Activated naive CD8-positive, alpha-beta T cell treated with anti-CD3 and anti-CD28 coated beads for 36 hours (primary cell): ENCODE measurements at regions not wholly inside any gene's neighbourhood (a gene's known extent, or its start where the extent isn't known, plus 50 kb on each side); places are given as distances from the start of the nearest gene placed in this dataset.
"Not testable (repeated sequence)": the region's sequence is repeated elsewhere in the genome, so short reads cannot be mapped to it uniquely, and the experiment has no call there.

Source experiments
- DNase-seq: peaks from one replicate; pipeline ENCODE4 v3.0.0; 2021
- H3K27ac Mint-ChIP-seq: one replicate; pipeline ENCODE4 v1.8.0; 2022; ENCODE audit warnings: mild to moderate bottlenecking, moderate library complexity, mixed read lengths
- H3K27me3 Mint-ChIP-seq: one replicate; pipeline ENCODE4 v1.8.0; 2022; ENCODE audit warnings: mild to moderate bottlenecking, mixed read lengths
- H3K36me3 Mint-ChIP-seq: one replicate; pipeline ENCODE4 v1.8.0; 2021; ENCODE audit warnings: mild to moderate bottlenecking, mixed read lengths
- H3K4me1 Mint-ChIP-seq: one replicate; pipeline ENCODE4 v1.8.0; 2021; ENCODE audit warnings: mixed read lengths
- H3K4me3 Mint-ChIP-seq: one replicate; pipeline ENCODE4 v1.8.0; 2022; ENCODE audit warnings: mild to moderate bottlenecking, moderate library complexity, mixed read lengths
- H3K9me3 Mint-ChIP-seq: one replicate; pipeline ENCODE4 v1.8.0; 2022; ENCODE audit warnings: mixed read lengths

DNA sequence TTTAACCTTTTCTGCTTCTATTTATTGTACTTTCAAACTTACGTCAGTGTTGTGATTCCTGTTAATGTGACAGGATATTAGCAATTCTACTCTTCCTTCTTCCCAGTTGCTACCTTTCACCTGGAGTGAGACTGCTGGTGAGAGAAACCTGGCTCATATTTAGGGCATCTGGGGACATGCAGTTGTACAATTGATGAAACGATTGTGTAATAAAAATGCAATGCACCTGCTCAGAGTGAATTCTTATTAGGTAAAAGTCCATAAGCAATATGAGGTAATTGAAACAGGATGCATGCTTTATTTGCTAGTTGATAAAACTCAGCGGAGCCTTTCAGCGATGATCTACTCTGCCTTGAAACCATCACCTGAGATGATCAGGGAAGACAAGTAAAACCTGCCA lies 116.1 kb upstream of the FBXO33 start:
- Mint-ChIP-seq H3K9me3 (peaks cover 19% of the 10 kb centered on the region), H3K36me3 (no peaks in the 10 kb centered on the region), H3K4me3 (no peak overlapping the region), H3K27me3 (no peaks in the 10 kb centered on the region), H3K27ac (no peak overlapping the region), H3K4me1 (no peaks in the 10 kb centered on the region)
- DNase-seq, result no peak

- Mint-ChIP-seq H3K9me3 (peaks cover 19% of the 10 kb centered on the region), H3K27me3 (no peaks in the 10 kb centered on the region), H3K36me3 (no peaks in the 10 kb centered on the region), H3K4me3 (no peak overlapping the region), H3K4me1 (no peaks in the 10 kb centered on the region), H3K27ac (no peak overlapping the region)
- DNase-seq, result no peak
These were observed 115.6 kb upstream of the FBXO33 start for GRCh38 chr14:39547845-39548244.

DNA sequence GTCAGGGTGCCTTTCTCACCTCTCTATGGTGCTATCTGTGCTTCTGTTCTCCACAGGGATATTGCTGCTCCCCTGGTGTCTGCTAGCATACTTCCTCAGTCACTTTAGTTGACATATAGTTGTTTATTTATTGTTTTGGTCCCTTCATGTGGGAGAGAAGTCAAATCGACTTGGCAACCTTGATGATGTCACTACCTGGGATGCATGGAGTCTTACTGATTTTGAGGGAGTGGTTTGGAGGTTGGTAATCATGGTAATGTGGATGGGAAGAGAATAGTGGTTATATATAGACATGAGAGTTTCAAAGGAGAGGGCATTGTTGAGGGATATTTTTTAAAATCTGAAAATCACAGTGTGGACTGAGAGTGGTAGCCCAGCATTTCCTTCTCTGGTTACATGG lies 73.6 kb upstream of the FBXO33 start:
- DNase-seq, result no peak
- Mint-ChIP-seq H3K27me3 (peaks cover 4% of the 10 kb centered on the region), H3K4me1 (no peaks in the 10 kb centered on the region), H3K36me3 (peaks cover 9% of the 10 kb centered on the region), H3K4me3 (no peak overlapping the region), H3K9me3 (peaks cover 18% of the 10 kb centered on the region), H3K27ac (no peak overlapping the region)

DNA sequence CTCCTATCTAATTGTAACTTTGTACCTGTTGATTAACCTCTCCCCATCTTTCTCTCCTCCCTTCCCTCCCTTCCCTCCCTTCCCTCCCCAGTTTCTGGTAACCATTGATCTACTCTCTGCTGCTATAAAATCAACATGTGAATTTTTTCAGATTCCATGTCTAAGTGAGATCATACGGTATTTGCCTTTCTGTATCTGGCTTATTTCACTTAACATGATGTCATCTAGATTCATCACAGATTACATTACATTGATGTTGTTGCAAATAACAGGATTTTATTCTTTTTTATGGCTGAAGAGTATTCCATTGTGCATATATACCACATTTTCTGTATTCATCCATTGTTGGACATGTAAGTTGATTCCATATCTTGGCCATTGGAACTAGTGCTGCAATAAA lies 68.0 kb upstream of the FBXO33 start:
- DNase-seq, result no peak
- peaks cover 4% of the 10 kb centered on the region for H3K27me3 Mint-ChIP-seq
- peaks cover 9% of the 10 kb centered on the region for H3K36me3 Mint-ChIP-seq
- no peak overlapping the region for H3K27ac Mint-ChIP-seq
- no peaks in the 10 kb centered on the region for H3K4me1 Mint-ChIP-seq
- H3K9me3 Mint-ChIP-seq, result peaks cover 10% of the 10 kb centered on the region
- no peak overlapping the region for H3K4me3 Mint-ChIP-seq

- Mint-ChIP-seq H3K36me3 (peaks cover 10% of the 10 kb centered on the region), H3K27ac (no peak overlapping the region), H3K4me1 (no peaks in the 10 kb centered on the region), H3K27me3 (peaks cover under 1% of the 10 kb centered on the region), H3K4me3 (no peak overlapping the region), H3K9me3 (peaks cover 10% of the 10 kb centered on the region)
- no peak for DNase-seq
These were observed 67.3 kb upstream of the FBXO33 start for GRCh38 chr14:39499514-39499913.

DNA sequence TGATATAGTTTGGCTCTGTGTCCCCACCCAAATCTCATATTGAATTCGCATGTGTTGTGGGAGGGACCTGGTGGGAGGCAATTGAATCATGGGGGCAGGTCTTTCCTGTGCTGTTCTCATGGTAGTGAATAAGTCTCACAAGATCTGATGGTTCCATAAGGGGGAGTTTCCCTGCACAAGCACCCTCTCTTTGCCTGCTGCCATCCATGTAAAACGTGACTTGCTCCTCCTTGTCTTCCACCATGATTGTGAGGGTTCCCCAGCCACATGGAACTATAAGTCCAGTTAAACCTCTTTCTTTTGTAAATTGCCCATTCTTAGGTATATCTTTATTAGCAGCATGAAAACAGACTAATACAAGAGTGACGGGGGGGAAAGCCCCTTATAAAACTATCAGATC lies 65.4 kb upstream of the FBXO33 start:
- H3K4me3 Mint-ChIP-seq, H3K9me3 Mint-ChIP-seq, H3K27ac Mint-ChIP-seq, H3K27me3 Mint-ChIP-seq, H3K4me1 Mint-ChIP-seq, DNase-seq: not testable (repeated sequence)
- H3K36me3 Mint-ChIP-seq, result peaks cover 10% of the 10 kb centered on the region

GRCh38 chr14:39492267-39492666 lies 60.0 kb upstream of the FBXO33 start:
- Mint-ChIP-seq H3K4me1 (peaks cover 5% of the 10 kb centered on the region), H3K4me3 (no peak overlapping the region), H3K9me3 (peaks cover 5% of the 10 kb centered on the region), H3K27ac (no peak overlapping the region), H3K27me3 (no peaks in the 10 kb centered on the region), H3K36me3 (peaks cover 8% of the 10 kb centered on the region)
- DNase-seq, result no peak

DNA sequence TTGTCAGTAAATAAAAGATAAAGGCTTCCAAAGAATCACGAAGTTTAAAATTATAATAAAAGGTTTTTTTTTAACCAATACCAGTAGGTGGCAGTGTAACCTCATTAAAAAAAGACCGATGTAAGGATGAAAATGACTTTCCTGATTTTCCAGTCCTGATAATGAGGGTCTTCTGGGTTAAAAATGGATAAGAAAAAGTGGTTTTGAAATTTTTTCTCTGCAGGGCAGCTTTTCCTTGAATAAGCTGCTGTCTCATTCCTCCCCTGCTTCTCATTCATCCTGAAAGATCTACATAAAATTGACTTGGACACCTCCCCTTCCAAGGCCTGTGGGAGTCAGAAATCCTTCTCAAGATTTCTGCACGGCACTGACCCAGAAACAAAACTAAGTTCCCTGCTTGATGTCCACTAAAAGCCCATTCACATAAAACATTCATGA lies 58.9 kb upstream of the FBXO33 start:
- peaks cover 6% of the 10 kb centered on the region for H3K36me3 Mint-ChIP-seq
- no peak overlapping the region for H3K4me3 Mint-ChIP-seq
- no peak for DNase-seq
- peaks cover 5% of the 10 kb centered on the region for H3K4me1 Mint-ChIP-seq
- H3K9me3 Mint-ChIP-seq, result peaks cover 2% of the 10 kb centered on the region
- H3K27me3 Mint-ChIP-seq, result no peaks in the 10 kb centered on the region
- no peak overlapping the region for H3K27ac Mint-ChIP-seq

- Mint-ChIP-seq H3K9me3 (no peaks in the 10 kb centered on the region), H3K4me1 (peaks cover 5% of the 10 kb centered on the region), H3K27ac (no peak overlapping the region), H3K27me3 (no peaks in the 10 kb centered on the region), H3K36me3 (no peaks in the 10 kb centered on the region), H3K4me3 (no peak overlapping the region)
- no peak for DNase-seq
These were observed 56.4 kb upstream of the FBXO33 start for GRCh38 chr14:39488600-39488999.

DNA sequence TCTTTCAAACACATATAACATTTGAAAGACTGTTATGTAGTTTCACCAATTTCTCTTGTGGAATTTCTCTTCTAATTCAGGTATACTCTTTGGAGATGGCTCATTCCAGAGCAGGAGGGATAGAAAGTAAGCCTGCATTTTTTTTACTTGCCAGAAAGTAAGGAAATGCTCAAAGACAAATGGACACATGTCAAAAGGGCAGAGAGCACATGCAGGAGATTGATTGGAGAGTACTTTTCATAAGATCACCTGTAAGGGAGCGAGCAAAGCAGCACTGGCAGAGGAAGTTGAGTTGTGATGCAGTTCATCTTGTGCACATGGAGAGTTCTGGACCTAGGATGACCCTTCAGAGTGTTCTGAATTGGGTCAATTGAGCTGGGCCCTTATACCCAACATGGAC lies 51.4 kb upstream of the FBXO33 start:
- Mint-ChIP-seq H3K36me3 (no peaks in the 10 kb centered on the region), H3K4me3 (no peak overlapping the region), H3K4me1 (no peaks in the 10 kb centered on the region)

More for the DNA sequence above, 51.4 kb upstream of the FBXO33 start:
- Mint-ChIP-seq H3K9me3 (peaks cover 2% of the 10 kb centered on the region), H3K27ac (no peak overlapping the region), H3K27me3 (peaks cover 4% of the 10 kb centered on the region)
- no peak for DNase-seq
